ENCODE measurements at regions not wholly inside any gene's neighbourhood (a gene's known extent, or its start where the extent isn't known, plus 50 kb on each side); places are given as distances from the start of the nearest gene placed in this dataset.
A peak's percentile ranks its signal among the peaks of the same experiment; 100 is the strongest.
"Not testable (repeated sequence)": the region's sequence is repeated elsewhere in the genome, so short reads cannot be mapped to it uniquely, and the experiment has no call there.

- no peak overlapping the region for H3K27ac Mint-ChIP-seq
- H3K9me3 Mint-ChIP-seq = no peaks in the 10 kb centered on the region
- ATAC-seq = no peak
- peaks cover 6% of the 10 kb centered on the region for H3K4me1 Mint-ChIP-seq
- no peak for DNase-seq
- no peak overlapping the region for H3K4me3 Mint-ChIP-seq
- peaks cover 22% of the 10 kb centered on the region for H3K27me3 Mint-ChIP-seq
Measured at GRCh38 chr7:26083113-26083512, 68.9 kb upstream of the NFE2L3 start.

GRCh38 chr7:26084418-26084817 lies 67.6 kb upstream of the NFE2L3 start:
- Mint-ChIP-seq H3K27me3 (peaks cover 22% of the 10 kb centered on the region), H3K9me3 (no peaks in the 10 kb centered on the region), H3K4me1 (peaks cover 1% of the 10 kb centered on the region), H3K27ac (no peak overlapping the region), H3K4me3 (no peak overlapping the region)
- ATAC-seq = no peak
- no peak for DNase-seq

- Mint-ChIP-seq H3K4me3 (no peak overlapping the region), H3K4me1 (peaks cover 8% of the 10 kb centered on the region), H3K27me3 (peaks cover 12% of the 10 kb centered on the region), H3K27ac (no peak overlapping the region), H3K9me3 (no peaks in the 10 kb centered on the region)
- DNase-seq (no peak), ATAC-seq (no peak)
Measured at GRCh38 chr7:26085771-26086170, 66.2 kb upstream of the NFE2L3 start.

GRCh38 chr7:26087321-26088091 lies 64.5 kb upstream of the NFE2L3 start:
- Mint-ChIP-seq H3K27ac (no peak overlapping the region), H3K4me3 (no peak overlapping the region), H3K4me1 (peaks cover 25% of the 10 kb centered on the region), H3K27me3 (peaks cover 8% of the 10 kb centered on the region), H3K9me3 (no peaks in the 10 kb centered on the region)
- DNase-seq = no peak
- ATAC-seq = no peak

GRCh38 chr7:26089469-26089868 lies 62.5 kb upstream of the NFE2L3 start:
- peaks cover 32% of the 10 kb centered on the region for H3K4me1 Mint-ChIP-seq
- ATAC-seq = not testable (repeated sequence)

GRCh38 chr7:26090927-26091519 lies 61.0 kb upstream of the NFE2L3 start:
- ATAC-seq = peak; percentile 64
- no peaks in the 10 kb centered on the region for H3K27me3 Mint-ChIP-seq
- peak overlapping the region; percentile 34 to 69 for H3K27ac Mint-ChIP-seq
- peak overlapping the region; percentile 60 to 63 for H3K4me3 Mint-ChIP-seq
- no peaks in the 10 kb centered on the region for H3K9me3 Mint-ChIP-seq
- H3K4me1 Mint-ChIP-seq = peaks cover 39% of the 10 kb centered on the region
- peak; percentile 14 to 23 for DNase-seq

More at GRCh38 chr7:26089469-26089868, 62.5 kb upstream of the NFE2L3 start:
- H3K4me3 Mint-ChIP-seq, H3K27me3 Mint-ChIP-seq, H3K9me3 Mint-ChIP-seq, DNase-seq, H3K27ac Mint-ChIP-seq: not testable (repeated sequence)

GRCh38 chr7:26091933-26092332 lies 60.1 kb upstream of the NFE2L3 start:
- no peaks in the 10 kb centered on the region for H3K27me3 Mint-ChIP-seq
- no peaks in the 10 kb centered on the region for H3K9me3 Mint-ChIP-seq
- peak; percentile 73 for ATAC-seq
- H3K4me3 Mint-ChIP-seq = peak overlapping the region; percentile 49 to 51
- peak in 1 of 2 donors; percentile 23 for DNase-seq
- peaks cover 48% of the 10 kb centered on the region for H3K4me1 Mint-ChIP-seq
- peak overlapping the region in 1 of 2 donors; percentile 29 for H3K27ac Mint-ChIP-seq

GRCh38 chr7:26093023-26093422 lies 59.0 kb upstream of the NFE2L3 start:
- H3K27me3 Mint-ChIP-seq = no peaks in the 10 kb centered on the region
- no peak for DNase-seq
- peaks cover 0 to 5% of the 10 kb centered on the region in 2 donors for H3K9me3 Mint-ChIP-seq
- peaks cover 59% of the 10 kb centered on the region for H3K4me1 Mint-ChIP-seq
- no peak overlapping the region for H3K27ac Mint-ChIP-seq
- ATAC-seq = no peak
- H3K4me3 Mint-ChIP-seq = no peak overlapping the region

GRCh38 chr7:26096136-26096535 lies 55.9 kb upstream of the NFE2L3 start:
- no peaks in the 10 kb centered on the region for H3K27me3 Mint-ChIP-seq
- ATAC-seq (no peak), DNase-seq (no peak)
- no peak overlapping the region for H3K4me3 Mint-ChIP-seq
- peaks cover 79% of the 10 kb centered on the region for H3K4me1 Mint-ChIP-seq
- H3K27ac Mint-ChIP-seq = no peak overlapping the region
- H3K9me3 Mint-ChIP-seq = peaks cover 0 to 5% of the 10 kb centered on the region in 2 donors

- DNase-seq = peak; percentile 29 to 30
- Mint-ChIP-seq H3K9me3 (peaks cover 0 to 5% of the 10 kb centered on the region in 2 donors), H3K27ac (peak overlapping the region; percentile 96 to 98), H3K27me3 (no peaks in the 10 kb centered on the region), H3K4me3 (peak overlapping the region; percentile 78 to 79), H3K4me1 (peaks cover 76% of the 10 kb centered on the region)
- peak; percentile 53 for ATAC-seq
Measured at GRCh38 chr7:26097837-26098668, 53.9 kb upstream of the NFE2L3 start.

- peaks cover 0 to 5% of the 10 kb centered on the region in 2 donors for H3K9me3 Mint-ChIP-seq
- no peaks in the 10 kb centered on the region for H3K27me3 Mint-ChIP-seq
- DNase-seq (no peak), ATAC-seq (no peak)
- H3K27ac Mint-ChIP-seq = peak overlapping the region; percentile 33 to 93
- H3K4me1 Mint-ChIP-seq = peaks cover 75% of the 10 kb centered on the region
- peak overlapping the region in 1 of 2 donors; percentile 31 for H3K4me3 Mint-ChIP-seq
Measured at GRCh38 chr7:26099236-26099635, 52.8 kb upstream of the NFE2L3 start.

- Mint-ChIP-seq H3K27me3 (no peaks in the 10 kb centered on the region), H3K4me1 (peaks cover 75% of the 10 kb centered on the region)
Measured at GRCh38 chr7:26100406-26101339, 51.3 kb upstream of the NFE2L3 start.

GRCh38 chr7:26101361-26102151 lies 50.4 kb upstream of the NFE2L3 start:
- Mint-ChIP-seq H3K4me3 (peak overlapping the region; percentile 80 to 81), H3K4me1 (peaks cover 68% of the 10 kb centered on the region), H3K27ac (peak overlapping the region; percentile 89 to 95), H3K9me3 (peaks cover 0 to 5% of the 10 kb centered on the region in 2 donors), H3K27me3 (no peaks in the 10 kb centered on the region)
- peak; percentile 64 for ATAC-seq
- peak; percentile 12 to 28 for DNase-seq

More at GRCh38 chr7:26100406-26101339, 51.3 kb upstream of the NFE2L3 start:
- H3K9me3 Mint-ChIP-seq = peaks cover 0 to 5% of the 10 kb centered on the region in 2 donors
- peak overlapping the region; percentile 80 to 81 for H3K4me3 Mint-ChIP-seq
- ATAC-seq = no peak
- peak overlapping the region in 1 of 2 donors; percentile 89 for H3K27ac Mint-ChIP-seq
- no peak for DNase-seq

- Mint-ChIP-seq H3K27ac (peak overlapping the region in 1 of 2 donors; percentile 89), H3K4me1 (peaks cover 62% of the 10 kb centered on the region), H3K4me3 (peak overlapping the region; percentile 80 to 81), H3K9me3 (peaks cover 0 to 5% of the 10 kb centered on the region in 2 donors), H3K27me3 (no peaks in the 10 kb centered on the region)
- DNase-seq (no peak), ATAC-seq (no peak)
Measured at GRCh38 chr7:26102176-26102575, 49.8 kb upstream of the NFE2L3 start.
